Ishikawa (cell line): ENCODE measurements at regions not wholly inside any gene's neighbourhood (a gene's known extent, or its start where the extent isn't known, plus 50 kb on each side); places are given as distances from the start of the nearest gene placed in this dataset.

ENCODE experiments used
- CEBPB ChIP-seq: IDR thresholded peaks from 2 replicates; pipeline ENCODE4 v1.6.1; 2012
- CREB1 ChIP-seq: IDR thresholded peaks from 2 replicates; pipeline ENCODE4 v1.6.1; 2012; ENCODE audit warnings: low read depth
- EGR1 ChIP-seq: IDR thresholded peaks from 2 replicates; pipeline ENCODE4 v1.6.1; 2012
- EP300 ChIP-seq: IDR thresholded peaks from 2 replicates; pipeline ENCODE4 v1.6.1; 2012; ENCODE audit warnings: borderline replicate concordance
- FOXM1 ChIP-seq: IDR thresholded peaks from 2 replicates; pipeline ENCODE4 v1.6.1; 2012; ENCODE audit warnings: low read depth, borderline replicate concordance
- NFIC ChIP-seq: IDR thresholded peaks from 2 replicates; pipeline ENCODE4 v1.6.1; 2012
- RAD21 ChIP-seq: IDR thresholded peaks from 2 replicates; pipeline ENCODE4 v1.6.1; 2012; ENCODE audit warnings: low read depth
- TAF1 ChIP-seq: IDR thresholded peaks from 2 replicates; pipeline ENCODE4 v1.6.1; 2012; ENCODE audit warnings: low read depth, mild to moderate bottlenecking
- TCF12 ChIP-seq: IDR thresholded peaks from 2 replicates; pipeline ENCODE4 v1.6.1; 2012; ENCODE audit warnings: low read depth
- TEAD4 ChIP-seq: IDR thresholded peaks from 2 replicates; pipeline ENCODE4 v1.6.1; 2012
- YY1 ChIP-seq: IDR thresholded peaks from 2 replicates; pipeline ENCODE4 v1.6.1; 2012; ENCODE audit warnings: low read depth
- ZBTB7A ChIP-seq: IDR thresholded peaks from 2 replicates; pipeline ENCODE4 v1.6.1; 2012; ENCODE audit warnings: low read depth
- TF ChIP-seq, protein P1 (sequence below): IDR thresholded peaks from 2 replicates; pipeline ENCODE4 v1.6.1; 2012; ENCODE audit warnings: low read depth, mild to moderate bottlenecking
- TF ChIP-seq, protein P2 (sequence below): IDR thresholded peaks from 2 replicates; pipeline ENCODE4 v1.6.1; 2012
- TF ChIP-seq, protein P3 (sequence below): IDR thresholded peaks from 2 replicates; pipeline ENCODE4 v1.6.1; 2012

DNA sequence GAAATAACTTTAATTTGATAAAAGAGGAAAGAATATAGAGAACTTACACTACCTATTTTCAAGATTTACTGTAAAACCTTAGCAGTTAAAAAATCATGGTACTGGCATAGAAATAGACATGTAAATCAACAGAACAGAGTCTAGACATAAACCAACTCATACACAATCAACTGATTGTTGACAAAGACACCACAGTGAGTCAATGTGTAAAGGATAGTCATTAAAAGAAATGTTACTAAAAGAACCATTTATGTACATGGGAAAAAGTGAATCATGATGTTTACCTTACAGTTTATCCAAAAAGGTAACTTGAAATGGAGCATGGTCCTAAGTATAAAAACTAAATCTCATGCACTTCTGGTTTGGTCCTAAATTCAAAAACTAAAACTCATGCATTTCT lies 847.4 kb downstream of the IGSF11 start:
- TF ChIP-seq YY1 (no peak), TAF1 (no peak), EP300 (no peak)

- TF ChIP-seq FOXM1, result no peak
- no peak for TF ChIP-seq CEBPB
- TF ChIP-seq CREB1, result no peak
- no peak for TF ChIP-seq ZBTB7A
- TF ChIP-seq TEAD4, result no peak
- TF ChIP-seq, protein P1, sequence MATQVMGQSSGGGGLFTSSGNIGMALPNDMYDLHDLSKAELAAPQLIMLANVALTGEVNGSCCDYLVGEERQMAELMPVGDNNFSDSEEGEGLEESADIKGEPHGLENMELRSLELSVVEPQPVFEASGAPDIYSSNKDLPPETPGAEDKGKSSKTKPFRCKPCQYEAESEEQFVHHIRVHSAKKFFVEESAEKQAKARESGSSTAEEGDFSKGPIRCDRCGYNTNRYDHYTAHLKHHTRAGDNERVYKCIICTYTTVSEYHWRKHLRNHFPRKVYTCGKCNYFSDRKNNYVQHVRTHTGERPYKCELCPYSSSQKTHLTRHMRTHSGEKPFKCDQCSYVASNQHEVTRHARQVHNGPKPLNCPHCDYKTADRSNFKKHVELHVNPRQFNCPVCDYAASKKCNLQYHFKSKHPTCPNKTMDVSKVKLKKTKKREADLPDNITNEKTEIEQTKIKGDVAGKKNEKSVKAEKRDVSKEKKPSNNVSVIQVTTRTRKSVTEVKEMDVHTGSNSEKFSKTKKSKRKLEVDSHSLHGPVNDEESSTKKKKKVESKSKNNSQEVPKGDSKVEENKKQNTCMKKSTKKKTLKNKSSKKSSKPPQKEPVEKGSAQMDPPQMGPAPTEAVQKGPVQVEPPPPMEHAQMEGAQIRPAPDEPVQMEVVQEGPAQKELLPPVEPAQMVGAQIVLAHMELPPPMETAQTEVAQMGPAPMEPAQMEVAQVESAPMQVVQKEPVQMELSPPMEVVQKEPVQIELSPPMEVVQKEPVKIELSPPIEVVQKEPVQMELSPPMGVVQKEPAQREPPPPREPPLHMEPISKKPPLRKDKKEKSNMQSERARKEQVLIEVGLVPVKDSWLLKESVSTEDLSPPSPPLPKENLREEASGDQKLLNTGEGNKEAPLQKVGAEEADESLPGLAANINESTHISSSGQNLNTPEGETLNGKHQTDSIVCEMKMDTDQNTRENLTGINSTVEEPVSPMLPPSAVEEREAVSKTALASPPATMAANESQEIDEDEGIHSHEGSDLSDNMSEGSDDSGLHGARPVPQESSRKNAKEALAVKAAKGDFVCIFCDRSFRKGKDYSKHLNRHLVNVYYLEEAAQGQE, result no peak
- no peak for TF ChIP-seq NFIC
- no peak for TF ChIP-seq EGR1
- no peak for TF ChIP-seq TCF12
- no peak for TF ChIP-seq YY1
- TF ChIP-seq, protein P2, sequence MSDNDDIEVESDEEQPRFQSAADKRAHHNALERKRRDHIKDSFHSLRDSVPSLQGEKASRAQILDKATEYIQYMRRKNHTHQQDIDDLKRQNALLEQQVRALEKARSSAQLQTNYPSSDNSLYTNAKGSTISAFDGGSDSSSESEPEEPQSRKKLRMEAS, result no peak
- no peak for TF ChIP-seq RAD21
- TF ChIP-seq TAF1, result no peak
- TF ChIP-seq EP300, result no peak
These were observed 838.5 kb downstream of the IGSF11 start for GRCh38 chr3:118196183-118196582.

DNA sequence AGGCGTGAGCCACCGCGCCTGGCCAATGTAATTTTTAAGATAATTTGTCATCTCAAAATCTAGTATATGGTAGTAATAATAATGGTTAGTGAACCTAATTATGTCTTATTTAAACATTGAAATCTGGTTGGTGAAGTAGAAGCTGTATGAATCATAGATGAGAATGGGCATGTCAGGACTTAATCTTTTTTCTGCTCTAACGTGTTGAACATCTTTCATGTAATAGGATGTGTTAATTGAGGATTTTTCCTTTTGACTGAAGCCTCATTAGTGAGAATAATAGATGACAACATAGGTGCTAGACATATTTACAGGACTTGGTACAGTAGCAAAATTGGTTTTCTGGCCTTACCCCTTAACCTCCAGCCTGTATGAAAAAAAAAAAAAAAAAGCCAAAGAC lies 835.6 kb downstream of the IGSF11 start:
- no peak for TF ChIP-seq ZBTB7A
- no peak for TF ChIP-seq CEBPB
- TF ChIP-seq, protein P2, result no peak
- TF ChIP-seq, protein P3, sequence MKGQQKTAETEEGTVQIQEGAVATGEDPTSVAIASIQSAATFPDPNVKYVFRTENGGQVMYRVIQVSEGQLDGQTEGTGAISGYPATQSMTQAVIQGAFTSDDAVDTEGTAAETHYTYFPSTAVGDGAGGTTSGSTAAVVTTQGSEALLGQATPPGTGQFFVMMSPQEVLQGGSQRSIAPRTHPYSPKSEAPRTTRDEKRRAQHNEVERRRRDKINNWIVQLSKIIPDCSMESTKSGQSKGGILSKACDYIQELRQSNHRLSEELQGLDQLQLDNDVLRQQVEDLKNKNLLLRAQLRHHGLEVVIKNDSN, result no peak
- TF ChIP-seq TCF12, result no peak

DNA sequence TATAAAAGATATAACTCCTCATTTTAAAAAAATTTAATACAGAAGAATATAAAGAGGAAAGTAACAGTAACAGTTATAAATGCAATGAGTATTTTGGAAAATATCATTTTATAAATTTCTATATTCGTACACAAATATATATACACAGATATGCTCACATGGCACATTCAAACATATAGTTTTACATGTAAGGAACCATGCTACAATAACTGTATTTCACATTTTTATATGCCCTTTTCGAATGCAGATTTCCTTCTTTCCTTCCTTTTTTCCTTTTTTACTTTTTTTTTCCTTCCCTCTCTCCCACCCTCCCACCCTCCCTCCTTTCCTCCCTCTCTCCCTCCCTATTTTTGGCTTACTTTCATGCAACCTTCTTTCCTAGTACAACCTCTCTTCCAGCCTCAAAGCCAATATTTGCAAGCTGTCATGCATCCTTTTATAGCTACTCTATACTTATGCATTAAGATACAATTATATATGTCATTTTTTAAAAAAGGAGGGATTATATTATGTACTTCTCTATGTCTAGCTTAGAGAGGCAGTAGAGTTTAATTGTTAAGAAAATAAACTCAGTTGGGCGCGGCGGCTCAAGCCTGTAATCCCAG lies 830.5 kb downstream of the IGSF11 start:
- TF ChIP-seq, protein P2, result no peak
- TF ChIP-seq NFIC, result no peak
- no peak for TF ChIP-seq EGR1
- no peak for TF ChIP-seq RAD21
- TF ChIP-seq TAF1, result no peak
- no peak for TF ChIP-seq TCF12
- no peak for TF ChIP-seq FOXM1
- no peak for TF ChIP-seq CEBPB
- TF ChIP-seq, protein P1, result no peak
- TF ChIP-seq TEAD4, result no peak
- TF ChIP-seq EP300, result no peak
- TF ChIP-seq ZBTB7A, result no peak

- TF ChIP-seq FOXM1, result no peak
These were observed 827.4 kb downstream of the IGSF11 start for GRCh38 chr3:118207271-118207670.

DNA sequence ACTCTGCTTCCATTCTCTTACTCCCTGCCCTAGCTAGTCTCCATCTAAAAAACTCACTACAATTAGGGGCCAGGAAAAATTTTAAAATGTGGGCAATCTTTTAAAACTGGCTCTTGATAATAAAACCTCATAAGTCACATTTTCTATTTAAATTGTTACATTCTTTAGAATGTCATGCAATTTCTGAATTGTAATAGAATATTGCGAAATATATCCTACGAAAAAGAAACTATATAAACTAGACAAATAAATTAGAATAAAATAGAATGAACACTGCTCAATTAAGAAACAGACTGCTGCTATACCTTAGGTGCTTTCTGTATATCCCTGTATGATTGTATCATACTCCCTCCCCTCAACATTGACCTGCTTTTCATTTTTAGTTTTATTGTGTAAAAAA lies 826.0 kb downstream of the IGSF11 start:
- TF ChIP-seq TAF1 (no peak), CEBPB (no peak), TCF12 (no peak), YY1 (no peak), CREB1 (no peak), EGR1 (no peak), ZBTB7A (no peak), TEAD4 (no peak), FOXM1 (no peak), NFIC (no peak), RAD21 (no peak), EP300 (no peak)
- TF ChIP-seq, protein P1, result no peak
- TF ChIP-seq, protein P3, result no peak
- TF ChIP-seq, protein P2, result no peak
